H1 (cell line): ENCODE measurements at regions not wholly inside any gene's neighbourhood (a gene's known extent, or its start where the extent isn't known, plus 50 kb on each side); places are given as distances from the start of the nearest gene placed in this dataset.

Experiments used
- CTCF ChIA-PET: fragments of 300-600 bp; sonication (Branson Sonifier 250); formaldehyde crosslinking; loops from one replicate; lab custom pipeline; 2021; ENCODE audit not compliant: partially characterized antibody; lab: Charles Lee
- POLR2A ChIA-PET: fragments of 300-600 bp; sonication (Branson Sonifier 250); formaldehyde crosslinking; loops from one replicate; lab custom pipeline; 2021; ENCODE audit warnings: inconsistent platforms; ENCODE audit not compliant: partially characterized antibody; lab: Charles Lee
- DNase-seq, 2 experiments: peaks; one replicate each; pipeline versions ENCODE4 v3.0.0 to v3.0.0-alpha.2; 2010 to 2022; ENCODE audit warnings: low spot score in 2 of 2, low read depth in 1 of 2, mixed read lengths in 1 of 2
- FAIRE-seq: peaks from 2 replicates; lab custom pipeline; 2011; peaks lifted over from hg19 to GRCh38; lab: Jason Lieb, UNC
- H2AFZ ChIP-seq: 2 replicates; pipeline ENCODE4 v1.8.1; 2012; ENCODE audit warnings: low read length, inconsistent platforms
- H2AK5ac ChIP-seq: 2 replicates; pipeline ENCODE4 v1.6.1; 2013; ENCODE audit warnings: low read depth, low read length
- H2BK120ac ChIP-seq: replicated peaks from 2 replicates; pipeline ENCODE3; 2013; ENCODE audit warnings: low read depth, low read length, inconsistent platforms
- H2BK12ac ChIP-seq: 2 replicates; pipeline ENCODE4 v1.6.1; 2013; ENCODE audit warnings: low read depth, low read length
- H2BK15ac ChIP-seq: 2 replicates; pipeline ENCODE4 v1.6.1; 2013; ENCODE audit warnings: low read length
- H2BK20ac ChIP-seq: 2 replicates; pipeline ENCODE4 v1.6.1; 2013; ENCODE audit warnings: low read length
- H2BK5ac ChIP-seq: 2 replicates; pipeline ENCODE4 v1.6.1; 2013; ENCODE audit warnings: low read depth, low read length
- H3K14ac ChIP-seq: 2 replicates; pipeline ENCODE4 v1.6.1; 2013; ENCODE audit warnings: inconsistent platforms; ENCODE audit not compliant: insufficient read length
- H3K18ac ChIP-seq: 2 replicates; pipeline ENCODE4 v1.6.1; 2013; ENCODE audit warnings: low read length; ENCODE audit errors: extremely low read depth
- H3K23ac ChIP-seq: 2 replicates; pipeline ENCODE4 v1.6.1; 2013; ENCODE audit warnings: inconsistent platforms; ENCODE audit not compliant: insufficient read length
- H3K23me2 ChIP-seq: 2 replicates; pipeline ENCODE4 v1.6.1; 2013; ENCODE audit warnings: low read depth, low read length
- H3K27ac ChIP-seq: 2 replicates; pipeline ENCODE4 v1.6.1; 2011; ENCODE audit warnings: low read depth, low read length, inconsistent platforms
- H3K27me3 ChIP-seq, 4 experiments: replicated peaks in 1 of 4; 1 replicate in 1 of 4; 2 replicates in 3 of 4; pipeline versions ENCODE4 v1.6.1 to v1.8.1; 2011 to 2013; ENCODE audit warnings: low read length in 3 of 4, mild to moderate bottlenecking in 3 of 4, inconsistent platforms in 2 of 4, mixed read lengths in 2 of 4, moderate library complexity in 1 of 4; ENCODE audit not compliant: control insufficient read depth in 3 of 4, insufficient read depth in 3 of 4; ENCODE audit errors: extremely low read depth in 1 of 4
- H3K36me3 ChIP-seq, 4 experiments: 2 replicates each; pipeline versions ENCODE4 v1.6.1 to v1.8.1; 2011 to 2013; ENCODE audit warnings: mild to moderate bottlenecking in 4 of 4, low read length in 3 of 4, moderate library complexity in 2 of 4, control low read depth in 1 of 4, inconsistent platforms in 1 of 4; ENCODE audit not compliant: insufficient read depth in 4 of 4, control insufficient read depth in 2 of 4
- H3K4ac ChIP-seq: replicated peaks from 2 replicates; pipeline ENCODE3; 2013; ENCODE audit warnings: low read length, low read depth, mixed read lengths, inconsistent platforms; ENCODE audit not compliant: insufficient read length
- H3K4me1 ChIP-seq, 4 experiments: replicated peaks in 1 of 4; 1 replicate in 1 of 4; 2 replicates in 3 of 4; pipeline versions ENCODE4 v1.6.1 to v1.8.1; 2011 to 2013; ENCODE audit warnings: low read length in 3 of 4, inconsistent platforms in 2 of 4, mixed read lengths in 1 of 4; ENCODE audit not compliant: insufficient read depth in 4 of 4, control insufficient read depth in 3 of 4
- H3K4me2 ChIP-seq, 2 experiments: 2 replicates each; pipeline versions ENCODE4 v1.6.1 to v1.8.1; 2011 to 2013; ENCODE audit warnings: low read depth in 2 of 2, low read length in 2 of 2, control low read depth in 1 of 2, inconsistent platforms in 1 of 2, mild to moderate bottlenecking in 1 of 2; ENCODE audit not compliant: insufficient read depth in 1 of 2
- H3K4me3 ChIP-seq, 4 experiments: fragments of 200-600, 300-600 bp in 1 of 4; sonication (generic), shearing (Covaris generic), sonication (Bioruptor Twin) in 1 of 4; 2 replicates each; pipeline versions ENCODE4 v1.5.1 to v1.8.1; 2011 to 2016; ENCODE audit warnings: low read length in 4 of 4, low read depth in 3 of 4, control low read depth in 2 of 4, inconsistent platforms in 2 of 4, mild to moderate bottlenecking in 2 of 4, mixed read lengths in 1 of 4, moderate library complexity in 1 of 4; ENCODE audit not compliant: insufficient read depth in 2 of 4; ENCODE audit errors: extremely low read depth in 1 of 4
- H3K56ac ChIP-seq: replicated peaks from 2 replicates; pipeline ENCODE3; 2013; ENCODE audit warnings: low read depth, mild to moderate bottlenecking, mixed read lengths, low read length, inconsistent platforms; ENCODE audit not compliant: insufficient read length
- H3K79me1 ChIP-seq: 2 replicates; pipeline ENCODE4 v1.6.1; 2013; ENCODE audit warnings: low read depth, low read length, control low read depth
- H3K79me2 ChIP-seq, 2 experiments: 2 replicates each; pipeline versions ENCODE4 v1.6.1 to v1.8.1; 2012 to 2013; ENCODE audit warnings: low read length in 2 of 2, mild to moderate bottlenecking in 2 of 2, inconsistent platforms in 1 of 2; ENCODE audit not compliant: insufficient read depth in 2 of 2, control insufficient read depth in 1 of 2
- H3K9ac ChIP-seq, 4 experiments: replicated peaks in 1 of 4; 1 replicate in 1 of 4; 2 replicates in 3 of 4; pipeline versions ENCODE4 v1.6.1 to v1.8.1; 2011 to 2013; ENCODE audit warnings: low read depth in 3 of 4, low read length in 3 of 4, control low read depth in 2 of 4, mild to moderate bottlenecking in 2 of 4, moderate library complexity in 2 of 4, inconsistent platforms in 1 of 4; ENCODE audit errors: extremely low read depth in 1 of 4
- H3K9me3 ChIP-seq, 2 experiments: 2 replicates each; pipeline versions ENCODE4 v1.6.1 to v1.8.1; 2012 to 2013; ENCODE audit warnings: mild to moderate bottlenecking in 2 of 2, moderate library complexity in 2 of 2, control low read depth in 1 of 2, inconsistent platforms in 1 of 2, low read depth in 1 of 2, low read length in 1 of 2, mixed read lengths in 1 of 2; ENCODE audit not compliant: insufficient read depth in 2 of 2
- H4K20me1 ChIP-seq, 2 experiments: replicated peaks in 1 of 2; 2 replicates each; pipeline versions ENCODE3 to v1.8.1; 2011 to 2013; ENCODE audit warnings: inconsistent platforms in 2 of 2, low read length in 2 of 2, mild to moderate bottlenecking in 1 of 2; ENCODE audit not compliant: insufficient read depth in 2 of 2, control insufficient read depth in 1 of 2
- H4K5ac ChIP-seq: 2 replicates; pipeline ENCODE4 v1.6.1; 2013; ENCODE audit warnings: low read length, low read depth, mixed read lengths, inconsistent platforms; ENCODE audit not compliant: insufficient read length
- H4K8ac ChIP-seq: 2 replicates; pipeline ENCODE4 v1.8.0; 2013; ENCODE audit warnings: mild to moderate bottlenecking, moderate library complexity, low read length, inconsistent platforms; ENCODE audit not compliant: insufficient read depth; ENCODE audit errors: extremely low read depth
- H4K91ac ChIP-seq: replicated peaks from 2 replicates; pipeline ENCODE3; 2013; ENCODE audit warnings: low read length, mixed read lengths, inconsistent platforms; ENCODE audit not compliant: insufficient read length
- EGR1 ChIP-seq: IDR thresholded peaks from 2 replicates; pipeline ENCODE4 v1.6.1; 2011; ENCODE audit warnings: low read depth, low read length, borderline replicate concordance
- HDAC2 ChIP-seq, 2 experiments: fragments of 300-600 bp in 1 of 2; sonication (generic) in 1 of 2; IDR thresholded peaks; 2 replicates each; pipeline ENCODE4 v1.6.1; 2011 to 2012; ENCODE audit warnings: low read depth in 2 of 2, low read length in 2 of 2, mild to moderate bottlenecking in 2 of 2, moderate library complexity in 2 of 2, borderline replicate concordance in 1 of 2, inconsistent platforms in 1 of 2
- RAD21 ChIP-seq, 2 experiments: IDR thresholded peaks in 1 of 2; conservative IDR thresholded peaks in 1 of 2; 2 replicates each; pipeline ENCODE4 v1.6.1; 2011; ENCODE audit warnings: low read depth in 2 of 2, low read length in 2 of 2, improper control_type of control experiment in 1 of 2, inconsistent platforms in 1 of 2, mild to moderate bottlenecking in 1 of 2, moderate library complexity in 1 of 2
- SP2 ChIP-seq: IDR thresholded peaks from 2 replicates; pipeline ENCODE4 v1.6.1; 2012; ENCODE audit warnings: mild to moderate bottlenecking, low read length, inconsistent platforms
- WGBS, 2 experiments: shearing (Covaris generic) in 1 of 2; methylation state at CpG; one replicate each; pipeline versions ENCODE4 v1.1.6 to v1.1.7; 2013 to 2015; ENCODE audit warnings: low lambda C conversion rate in 2 of 2, mixed read lengths in 2 of 2, inconsistent platforms in 1 of 2, low coverage in 1 of 2, missing lambda C conversion rate in 1 of 2; ENCODE audit not compliant: insufficient replicate concordance in 2 of 2, insufficient coverage in 1 of 2, insufficient read length in 1 of 2; ENCODE audit errors: extremely low coverage in 1 of 2, missing lambda C conversion rate in 1 of 2; 5-methylcytosine and 5-hydroxymethylcytosine counted together
- TF ChIP-seq, protein P1 (sequence below): IDR thresholded peaks from 2 replicates; pipeline ENCODE4 v1.6.1; 2011; ENCODE audit warnings: low read depth, mild to moderate bottlenecking, low read length; ENCODE audit not compliant: insufficient read depth

DNA sequence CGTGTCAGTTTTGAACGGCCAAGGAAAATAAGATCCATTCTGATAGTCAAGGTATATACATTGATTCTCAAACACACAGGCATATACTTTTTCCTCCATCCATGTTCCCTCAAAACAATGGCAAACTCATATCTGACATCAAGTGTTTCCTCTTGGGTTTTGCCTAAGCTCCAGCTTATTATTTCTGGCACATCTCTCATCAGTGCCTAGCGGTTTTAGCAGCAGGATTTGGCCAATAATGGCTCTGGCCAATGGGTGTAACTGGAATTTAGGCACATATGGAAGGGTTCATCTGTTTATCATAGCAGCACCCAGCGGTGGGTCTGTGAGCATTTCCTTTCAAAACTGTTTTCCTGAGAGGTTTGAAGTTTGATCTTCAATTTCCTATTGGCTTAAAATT, 161.6 kb upstream of the TLL1 start:
- Histone ChIP-seq H2BK5ac (no peak overlapping the region), H3K27me3 (no peaks in the 10 kb centered on the region), H3K27ac (no peak overlapping the region), H3K4me1 (peaks cover 0 to 3% (median 1%) of the 10 kb centered on the region in 4 experiments; a peak in 2 of 7 replicates), H2BK12ac (no peak overlapping the region), H4K91ac (no peak overlapping the region), H3K4me2 (no peak overlapping the region), H3K79me2 (no peaks in the 10 kb centered on the region), H2BK15ac (no peak overlapping the region), H2AFZ (no peak overlapping the region; the same call in 1 of the 2 replicates), H4K20me1 (no peaks in the 10 kb centered on the region), H2BK120ac (no peak overlapping the region), H3K4ac (no peak overlapping the region), H3K14ac (no peak overlapping the region), H4K8ac (no peak overlapping the region), H4K5ac (no peak overlapping the region), H2AK5ac (no peak overlapping the region), H3K23me2 (no peaks in the 10 kb centered on the region), H3K18ac (no peak overlapping the region), H3K9ac (no peak overlapping the region), H3K23ac (no peak overlapping the region), H3K79me1 (no peaks in the 10 kb centered on the region), H3K9me3 (no peaks in the 10 kb centered on the region), H3K56ac (no peak overlapping the region), H2BK20ac (no peak overlapping the region), H3K4me3 (no peak overlapping the region), H3K36me3 (no peaks in the 10 kb centered on the region)
- CTCF ChIA-PET: interaction anchor here (1.1 kb wide), 1 partner anchor 10 kb away, joined by 3 read pairs; no protein-coding TSS in a partner anchor
- TF ChIP-seq RAD21 (IDR thresholded peaks at IDR 0.05 in 1 of 2, conservative IDR thresholded peaks at IDR 0.05 in 1 of 2; ENCODE audit: low read depth in 2 of 2, low read length in 2 of 2) (no peak), SP2 (no peak), HDAC2 (IDR thresholded peaks at IDR 0.05; ENCODE audit: borderline replicate concordance in 1 of 2, low read depth in 2 of 2, low read length in 2 of 2) (no peak), EGR1 (no peak)
- TF ChIP-seq, protein P1, sequence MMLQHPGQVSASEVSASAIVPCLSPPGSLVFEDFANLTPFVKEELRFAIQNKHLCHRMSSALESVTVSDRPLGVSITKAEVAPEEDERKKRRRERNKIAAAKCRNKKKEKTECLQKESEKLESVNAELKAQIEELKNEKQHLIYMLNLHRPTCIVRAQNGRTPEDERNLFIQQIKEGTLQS: no peak
- WGBS, 2 experiments: 97% methylated on average over 4 of the region's 4 CpGs; no CpG with 5 or more reads in 1 of the 2 experiments
- POLR2A ChIA-PET: no interaction called here
- DNase-seq (no peak), FAIRE-seq (no peak)
